ENCODE measurements at regions not wholly inside any gene's neighbourhood (a gene's known extent, or its start where the extent isn't known, plus 50 kb on each side); places are given as distances from the start of the nearest gene placed in this dataset.

DNA sequence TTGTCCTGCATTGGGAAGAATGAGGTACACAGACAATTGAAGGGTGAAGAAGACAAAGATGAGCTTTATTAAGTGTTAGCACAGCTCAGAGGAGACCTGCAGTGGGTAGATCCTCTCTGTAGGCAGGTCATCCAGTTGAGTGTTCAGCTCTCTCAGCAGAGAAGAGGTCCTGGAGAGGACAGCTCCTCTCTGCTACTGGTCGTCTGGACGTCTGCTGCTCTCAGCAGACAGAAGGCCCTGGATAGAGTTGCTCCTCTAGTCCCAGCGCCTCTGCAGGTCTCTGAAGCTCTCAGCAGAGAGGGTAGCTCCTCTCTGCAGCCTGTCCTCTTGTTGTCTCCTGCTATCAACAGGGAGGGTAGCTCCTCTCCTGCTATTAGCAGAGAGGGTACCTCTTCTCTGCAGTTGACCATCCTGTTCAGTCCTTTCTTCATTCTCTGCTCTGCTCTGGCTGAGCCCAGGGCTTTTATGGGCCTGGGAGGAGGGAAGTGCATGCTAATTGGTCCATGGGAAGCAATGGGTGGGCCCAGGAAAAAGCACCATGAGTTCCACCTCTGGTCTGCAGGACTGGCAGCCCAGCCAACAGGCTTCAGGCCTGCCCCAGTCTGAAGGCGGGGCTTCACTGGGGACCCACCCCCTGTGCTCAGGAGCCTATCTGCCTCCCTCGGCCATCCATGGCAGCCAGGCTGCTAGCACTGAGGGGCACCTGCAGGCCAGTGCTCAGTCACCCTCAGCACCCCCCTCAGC, 54.1 kb upstream of the IBSP start:
- TF ChIP-seq, protein P1, sequence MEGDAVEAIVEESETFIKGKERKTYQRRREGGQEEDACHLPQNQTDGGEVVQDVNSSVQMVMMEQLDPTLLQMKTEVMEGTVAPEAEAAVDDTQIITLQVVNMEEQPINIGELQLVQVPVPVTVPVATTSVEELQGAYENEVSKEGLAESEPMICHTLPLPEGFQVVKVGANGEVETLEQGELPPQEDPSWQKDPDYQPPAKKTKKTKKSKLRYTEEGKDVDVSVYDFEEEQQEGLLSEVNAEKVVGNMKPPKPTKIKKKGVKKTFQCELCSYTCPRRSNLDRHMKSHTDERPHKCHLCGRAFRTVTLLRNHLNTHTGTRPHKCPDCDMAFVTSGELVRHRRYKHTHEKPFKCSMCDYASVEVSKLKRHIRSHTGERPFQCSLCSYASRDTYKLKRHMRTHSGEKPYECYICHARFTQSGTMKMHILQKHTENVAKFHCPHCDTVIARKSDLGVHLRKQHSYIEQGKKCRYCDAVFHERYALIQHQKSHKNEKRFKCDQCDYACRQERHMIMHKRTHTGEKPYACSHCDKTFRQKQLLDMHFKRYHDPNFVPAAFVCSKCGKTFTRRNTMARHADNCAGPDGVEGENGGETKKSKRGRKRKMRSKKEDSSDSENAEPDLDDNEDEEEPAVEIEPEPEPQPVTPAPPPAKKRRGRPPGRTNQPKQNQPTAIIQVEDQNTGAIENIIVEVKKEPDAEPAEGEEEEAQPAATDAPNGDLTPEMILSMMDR (conservative IDR thresholded peaks at IDR 0.05 in 1 of 2, IDR thresholded peaks at IDR 0.05 in 1 of 2; ENCODE audit: low read depth in 1 of 2, low read length in 2 of 2): no peak
- no peak for TF ChIP-seq EZH2 (IDR thresholded peaks at IDR 0.05; ENCODE audit: low read length, missing control alignments)
